Activated CD4-positive, alpha-beta T cell treated with anti-CD3 and anti-CD28 coated beads for 36 hours (primary cell): ENCODE measurements at regions not wholly inside any gene's neighbourhood (a gene's known extent, or its start where the extent isn't known, plus 50 kb on each side); places are given as distances from the start of the nearest gene placed in this dataset.

Experiments used
- ATAC-seq: fragments of 200-7000 bp; cut with Tn5 transposase; one replicate; pipeline ENCODE4 v1.10.0; 2021; ENCODE audit warnings: mild to moderate bottlenecking, moderate library complexity
- CTCF ChIA-PET: fragments of 350-600 bp; sonication (Branson Sonifier 250); formaldehyde crosslinking; loops from one replicate; lab custom pipeline; 2021; ENCODE audit warnings: antibody characterized with exemption; lab: Charles Lee
- POLR2A ChIA-PET: fragments of 350-600 bp; sonication (Branson Sonifier 250); formaldehyde crosslinking; loops from one replicate; lab custom pipeline; 2021; ENCODE audit warnings: antibody characterized with exemption, inconsistent platforms; lab: Charles Lee
- DNase-seq: peaks from one replicate; pipeline ENCODE4 v3.0.0-alpha.2; 2020
- H3K27ac Mint-ChIP-seq: one replicate; pipeline ENCODE4 v1.8.0; 2021; ENCODE audit warnings: mixed read lengths
- H3K27me3 Mint-ChIP-seq: one replicate; pipeline ENCODE4 v1.8.0; 2021; ENCODE audit warnings: mixed read lengths
- H3K36me3 Mint-ChIP-seq: one replicate; pipeline ENCODE4 v1.8.0; 2021; ENCODE audit warnings: low read depth, mixed read lengths
- H3K4me1 Mint-ChIP-seq: one replicate; pipeline ENCODE4 v1.8.0; 2021; ENCODE audit warnings: mixed read lengths
- H3K4me3 Mint-ChIP-seq: one replicate; pipeline ENCODE4 v1.8.0; 2021; ENCODE audit warnings: mild to moderate bottlenecking, moderate library complexity, mixed read lengths
- H3K9me3 Mint-ChIP-seq: one replicate; pipeline ENCODE4 v1.8.0; 2021; ENCODE audit warnings: low read depth, mixed read lengths
- intact Hi-C, 2 experiments: fragments of 100-400 bp; cut with DNase I in 1 of 2; cut with micrococcal nuclease in 1 of 2; formaldehyde crosslinking; loops; one replicate each; pipeline versions ENCODE4 v1.14.2 to v1.15.1; 2022 to 2024; cut with DNase I, micrococcal nuclease

GRCh38 chr2:145460112-145460511 is 940.2 kb upstream of the ZEB2 start:
- H3K9me3 Mint-ChIP-seq, result peaks cover 2% of the 10 kb centered on the region
- ChIA-PET POLR2A (interaction anchor here (0.7 kb wide), 1 partner anchor 1217 kb away, joined by 4 read pairs; no protein-coding TSS in a partner anchor), CTCF (no interaction called here)
- DNase-seq (no peak), ATAC-seq (no peak)
- intact Hi-C loops, result no loop called here
- peaks cover 4% of the 10 kb centered on the region for H3K27me3 Mint-ChIP-seq
- no peak overlapping the region for H3K27ac Mint-ChIP-seq
- no peaks in the 10 kb centered on the region for H3K36me3 Mint-ChIP-seq
- no peak overlapping the region for H3K4me3 Mint-ChIP-seq
- no peaks in the 10 kb centered on the region for H3K4me1 Mint-ChIP-seq

GRCh38 chr2:145431181-145431951 is 911.4 kb upstream of the ZEB2 start:
- CTCF ChIA-PET, result no interaction called here
- no peaks in the 10 kb centered on the region for H3K4me1 Mint-ChIP-seq

GRCh38 chr2:145423809-145424208 is 903.9 kb upstream of the ZEB2 start:
- H3K9me3 Mint-ChIP-seq, result peaks cover 20% of the 10 kb centered on the region
- ATAC-seq, result no peak
- H3K27me3 Mint-ChIP-seq, result peaks cover 2% of the 10 kb centered on the region
- no peak for DNase-seq
- H3K4me1 Mint-ChIP-seq, result no peaks in the 10 kb centered on the region
- CTCF ChIA-PET, result no interaction called here
- no peaks in the 10 kb centered on the region for H3K36me3 Mint-ChIP-seq
- no peak overlapping the region for H3K4me3 Mint-ChIP-seq
- POLR2A ChIA-PET, result interaction anchor here (0.6 kb wide), 1 partner anchor 911 kb away, joined by 3 read pairs; no protein-coding TSS in a partner anchor
- H3K27ac Mint-ChIP-seq, result no peak overlapping the region
- intact Hi-C loops, result no loop called here

More at GRCh38 chr2:145431181-145431951, 911.4 kb upstream of the ZEB2 start:
- peaks cover 3% of the 10 kb centered on the region for H3K9me3 Mint-ChIP-seq
- no peaks in the 10 kb centered on the region for H3K36me3 Mint-ChIP-seq
- DNase-seq, result no peak
- H3K27me3 Mint-ChIP-seq, result peaks cover 5% of the 10 kb centered on the region
- POLR2A ChIA-PET, result no interaction called here
- H3K4me3 Mint-ChIP-seq, result no peak overlapping the region
- intact Hi-C loops, result no loop called here
- no peak for ATAC-seq
- no peak overlapping the region for H3K27ac Mint-ChIP-seq

GRCh38 chr2:145422576-145422975 is 902.7 kb upstream of the ZEB2 start:
- ATAC-seq, result no peak
- DNase-seq, result no peak
- Mint-ChIP-seq H3K9me3 (peaks cover 20% of the 10 kb centered on the region), H3K27me3 (peaks cover 2% of the 10 kb centered on the region), H3K36me3 (no peaks in the 10 kb centered on the region), H3K4me1 (no peaks in the 10 kb centered on the region), H3K4me3 (no peak overlapping the region), H3K27ac (no peak overlapping the region)
- POLR2A ChIA-PET, result no interaction called here
- CTCF ChIA-PET, result no interaction called here
- intact Hi-C loops, result no loop called here

- Mint-ChIP-seq H3K4me3 (no peak overlapping the region), H3K27me3 (peaks cover 2% of the 10 kb centered on the region), H3K9me3 (peaks cover 20% of the 10 kb centered on the region), H3K4me1 (no peaks in the 10 kb centered on the region), H3K36me3 (no peaks in the 10 kb centered on the region), H3K27ac (no peak overlapping the region)
- ChIA-PET CTCF (no interaction called here), POLR2A (no interaction called here)
- intact Hi-C loops, result no loop called here
- ATAC-seq, result no peak
- DNase-seq, result no peak
These were observed 901.9 kb upstream of the ZEB2 start for GRCh38 chr2:145421841-145422240.

GRCh38 chr2:145416640-145417039 is 896.7 kb upstream of the ZEB2 start:
- Mint-ChIP-seq H3K4me1 (peaks cover under 1% of the 10 kb centered on the region), H3K27ac (no peak overlapping the region), H3K4me3 (no peak overlapping the region), H3K27me3 (peaks cover 13% of the 10 kb centered on the region), H3K36me3 (no peaks in the 10 kb centered on the region), H3K9me3 (peaks cover 7% of the 10 kb centered on the region)
- ChIA-PET POLR2A (no interaction called here), CTCF (no interaction called here)
- no peak for DNase-seq
- ATAC-seq, result no peak
- intact Hi-C loops, result loop anchor here in 1 of 2 experiments (10.0 kb wide), 1 partner anchor 328 kb away; no protein-coding TSS in a partner anchor

GRCh38 chr2:145415151-145415550 is 895.2 kb upstream of the ZEB2 start:
- Mint-ChIP-seq H3K27me3 (peaks cover 15% of the 10 kb centered on the region), H3K27ac (no peak overlapping the region), H3K4me1 (peaks cover 13% of the 10 kb centered on the region), H3K4me3 (no peak overlapping the region), H3K36me3 (no peaks in the 10 kb centered on the region), H3K9me3 (no peaks in the 10 kb centered on the region)
- ChIA-PET POLR2A (no interaction called here), CTCF (no interaction called here)
- ATAC-seq (no peak), DNase-seq (no peak)
- intact Hi-C loops, result loop anchor here in 1 of 2 experiments (10.0 kb wide), 1 partner anchor 330 kb away; no protein-coding TSS in a partner anchor

- CTCF ChIA-PET, result no interaction called here
- H3K36me3 Mint-ChIP-seq, result no peaks in the 10 kb centered on the region
- DNase-seq (no peak), ATAC-seq (no peak)
- H3K27ac Mint-ChIP-seq, result no peak overlapping the region
- intact Hi-C loops, result loop anchor here in 1 of 2 experiments (10.0 kb wide), 1 partner anchor 331 kb away; no protein-coding TSS in a partner anchor
- peaks cover 13% of the 10 kb centered on the region for H3K4me1 Mint-ChIP-seq
- POLR2A ChIA-PET, result no interaction called here
- no peak overlapping the region for H3K4me3 Mint-ChIP-seq
- H3K27me3 Mint-ChIP-seq, result peaks cover 16% of the 10 kb centered on the region
- H3K9me3 Mint-ChIP-seq, result no peaks in the 10 kb centered on the region
These were observed 893.5 kb upstream of the ZEB2 start for GRCh38 chr2:145413261-145414030.

- ATAC-seq (no peak), DNase-seq (no peak)
- POLR2A ChIA-PET, result no interaction called here
- Mint-ChIP-seq H3K9me3 (no peaks in the 10 kb centered on the region), H3K27me3 (peaks cover 16% of the 10 kb centered on the region), H3K36me3 (no peaks in the 10 kb centered on the region), H3K4me3 (no peak overlapping the region), H3K27ac (no peak overlapping the region), H3K4me1 (peaks cover 13% of the 10 kb centered on the region)
- CTCF ChIA-PET, result no interaction called here
- intact Hi-C loops, result loop anchor here in 1 of 2 experiments (10.0 kb wide), 1 partner anchor 333 kb away; no protein-coding TSS in a partner anchor
These were observed 892.2 kb upstream of the ZEB2 start for GRCh38 chr2:145412155-145412554.

- H3K4me1 Mint-ChIP-seq, result peaks cover 13% of the 10 kb centered on the region
- H3K9me3 Mint-ChIP-seq, result no peaks in the 10 kb centered on the region
- ChIA-PET POLR2A (no interaction called here), CTCF (no interaction called here)
- H3K27me3 Mint-ChIP-seq, result peaks cover 16% of the 10 kb centered on the region
- intact Hi-C loops, result loop anchor here in 1 of 2 experiments (1.0 to 10.0 kb wide), 2 partner anchors 88 to 333 kb away; no protein-coding TSS in a partner anchor
- DNase-seq (peak; percentile 25), ATAC-seq (peak; percentile 86)
- H3K4me3 Mint-ChIP-seq, result no peak overlapping the region
- no peaks in the 10 kb centered on the region for H3K36me3 Mint-ChIP-seq
- H3K27ac Mint-ChIP-seq, result no peak overlapping the region
These were observed 891.6 kb upstream of the ZEB2 start for GRCh38 chr2:145411493-145411892.

- H3K36me3 Mint-ChIP-seq, result no peaks in the 10 kb centered on the region
- H3K27me3 Mint-ChIP-seq, result peaks cover 16% of the 10 kb centered on the region
- no peak overlapping the region for H3K27ac Mint-ChIP-seq
- H3K4me3 Mint-ChIP-seq, result no peak overlapping the region
- ATAC-seq (no peak), DNase-seq (no peak)
- H3K9me3 Mint-ChIP-seq, result no peaks in the 10 kb centered on the region
- POLR2A ChIA-PET, result no interaction called here
- intact Hi-C loops, result loop anchor here in 1 of 2 experiments (10.0 kb wide), 1 partner anchor 335 kb away; no protein-coding TSS in a partner anchor
- peaks cover 13% of the 10 kb centered on the region for H3K4me1 Mint-ChIP-seq
- CTCF ChIA-PET, result no interaction called here
These were observed 890.2 kb upstream of the ZEB2 start for GRCh38 chr2:145410086-145410485.
